GM23248 (cell line): ENCODE measurements at regions not wholly inside any gene's neighbourhood (a gene's known extent, or its start where the extent isn't known, plus 50 kb on each side); places are given as distances from the start of the nearest gene placed in this dataset.

ENCODE experiments used
- DNase-seq: peaks from one replicate; pipeline ENCODE4 v3.0.0-alpha.2; 2015
- H2AFZ ChIP-seq: fragments of 200-600 bp; sonication (generic); 2 replicates; pipeline ENCODE4 v1.6.1; 2016; ENCODE audit warnings: antibody characterized with exemption
- H3F3A ChIP-seq: fragments of 200-600 bp; sonication (generic); 2 replicates; pipeline ENCODE4 v1.6.1; 2016; ENCODE audit warnings: mild to moderate bottlenecking, antibody characterized with exemption, mixed run types; ENCODE audit not compliant: insufficient read depth
- H3K27ac ChIP-seq: fragments of 200-600 bp; sonication (generic); 2 replicates; pipeline ENCODE4 v1.5.1; 2016; ENCODE audit warnings: mild to moderate bottlenecking
- H3K27me3 ChIP-seq: fragments of 200-600 bp; sonication (generic); replicated peaks from 2 replicates; pipeline ENCODE4 v1.6.1; 2016; ENCODE audit warnings: mild to moderate bottlenecking; ENCODE audit not compliant: insufficient read depth
- H3K36me3 ChIP-seq: fragments of 200-600 bp; sonication (generic); 2 replicates; pipeline ENCODE4 v1.6.1; 2016; ENCODE audit warnings: low read depth, mild to moderate bottlenecking
- H3K4me1 ChIP-seq: fragments of 200-600 bp; sonication (generic); 2 replicates; pipeline ENCODE4 v1.6.1; 2016; ENCODE audit warnings: mild to moderate bottlenecking; ENCODE audit not compliant: insufficient read depth
- H3K4me2 ChIP-seq: fragments of 200-600 bp; sonication (generic); one replicate; pipeline ENCODE4 v1.6.1; 2016; ENCODE audit warnings: mild to moderate bottlenecking; ENCODE audit not compliant: unreplicated experiment
- H3K4me3 ChIP-seq: fragments of 200-600 bp; sonication (generic); 2 replicates; pipeline ENCODE4 v1.5.1; 2016; ENCODE audit warnings: mild to moderate bottlenecking
- H3K79me2 ChIP-seq: fragments of 200-600 bp; sonication (generic); 2 replicates; pipeline ENCODE4 v1.6.1; 2016; ENCODE audit warnings: mild to moderate bottlenecking; ENCODE audit not compliant: insufficient read depth
- H3K9ac ChIP-seq: fragments of 200-600 bp; sonication (generic); 2 replicates; pipeline ENCODE4 v1.6.1; 2016; ENCODE audit warnings: mild to moderate bottlenecking
- H3K9me2 ChIP-seq: fragments of 200-600 bp; sonication (generic); 2 replicates; pipeline ENCODE4 v1.6.1; 2016; ENCODE audit warnings: mixed run types, mild to moderate bottlenecking, moderate library complexity; ENCODE audit not compliant: insufficient read depth
- H3K9me3 ChIP-seq: fragments of 200-600 bp; sonication (generic); one replicate; pipeline ENCODE4 v1.6.1; 2017; ENCODE audit warnings: low read depth
- H4K20me1 ChIP-seq: fragments of 200-600 bp; sonication (generic); 2 replicates; pipeline ENCODE4 v1.6.0; 2016; ENCODE audit not compliant: insufficient read depth
- EZH2 ChIP-seq: fragments of 200-600 bp; sonication (generic); IDR thresholded peaks from 2 replicates; pipeline ENCODE4 v1.6.1; 2018; ENCODE audit warnings: antibody characterized with exemption, mild to moderate bottlenecking; ENCODE audit not compliant: insufficient read depth, poor library complexity, severe bottlenecking
- EZH2phosphoT487 ChIP-seq: fragments of 200-600 bp; sonication (generic); IDR thresholded peaks from 2 replicates; pipeline ENCODE4 v1.6.1; 2018; ENCODE audit warnings: antibody characterized with exemption, moderate library complexity, mild to moderate bottlenecking, low read depth; ENCODE audit not compliant: insufficient read depth
- WGBS, 2 experiments: methylation state at CpG; one replicate each; pipeline ENCODE4 v1.1.6; 2015 to 2017; ENCODE audit warnings: low lambda C conversion rate in 2 of 2, low coverage in 1 of 2; ENCODE audit errors: missing lambda C conversion rate in 2 of 2; 5-methylcytosine and 5-hydroxymethylcytosine counted together
- in situ Hi-C: fragments of 300-500 bp; cut with MboI; formaldehyde crosslinking; loops from 2 replicates; pipeline ENCODE4 v1.15.0; 2020

GRCh38 chr4:137378393-137378792 lies 153.9 kb downstream of the PCDH18 start:
- H3F3A ChIP-seq: 0 out of 2 replicates have a peak, but pooled peaks cover 5% of the 10 kb centered on the region
- H3K9me2 ChIP-seq: no peaks in the 10 kb centered on the region
- no peaks in the 10 kb centered on the region for H3K36me3 ChIP-seq
- TF ChIP-seq EZH2 (no peak), EZH2phosphoT487 (no peak)
- no peak overlapping the region for H3K4me2 ChIP-seq
- H3K79me2 ChIP-seq: no peaks in the 10 kb centered on the region
- no peak overlapping the region for H3K4me3 ChIP-seq
- H3K27me3 ChIP-seq: no peaks in the 10 kb centered on the region
- H3K9ac ChIP-seq: no peak overlapping the region
- H3K9me3 ChIP-seq: no peaks in the 10 kb centered on the region
- no peak overlapping the region for H3K27ac ChIP-seq
- no peak for DNase-seq
- peaks cover 32% of the 10 kb centered on the region for H3K4me1 ChIP-seq
- peak overlapping the region; percentile 14; the same call in 1 of the 2 replicates for H2AFZ ChIP-seq
- in situ Hi-C loops: no loop called here
- WGBS, 2 experiments: 41 to 54% methylated on average over 3 of the region's 3 CpGs
- no peaks in the 10 kb centered on the region for H4K20me1 ChIP-seq

GRCh38 chr4:137376312-137376711 lies 156.0 kb downstream of the PCDH18 start:
- H3K79me2 ChIP-seq: no peaks in the 10 kb centered on the region
- TF ChIP-seq EZH2 (no peak), EZH2phosphoT487 (no peak)
- peaks cover 32% of the 10 kb centered on the region for H3K4me1 ChIP-seq
- no peaks in the 10 kb centered on the region for H3K36me3 ChIP-seq
- no peaks in the 10 kb centered on the region for H3K9me2 ChIP-seq
- 0 out of 2 replicates have a peak, but pooled peaks cover 5% of the 10 kb centered on the region for H3F3A ChIP-seq
- 0 out of 2 replicates have a peak overlapping the region, but pooled peaks have one; percentile 1 for H2AFZ ChIP-seq
- in situ Hi-C loops: no loop called here
- H4K20me1 ChIP-seq: no peaks in the 10 kb centered on the region
- no peaks in the 10 kb centered on the region for H3K9me3 ChIP-seq
- H3K4me2 ChIP-seq: no peak overlapping the region
- no peaks in the 10 kb centered on the region for H3K27me3 ChIP-seq
- DNase-seq: no peak
- no peak overlapping the region for H3K27ac ChIP-seq
- no peak overlapping the region for H3K4me3 ChIP-seq
- H3K9ac ChIP-seq: no peak overlapping the region
- 61 to 86% methylated on average over 2 of the region's 2 CpGs for WGBS, 2 experiments

GRCh38 chr4:137375111-137375850 lies 157.0 kb downstream of the PCDH18 start:
- H3K36me3 ChIP-seq: no peaks in the 10 kb centered on the region
- peak overlapping the region; percentile 45 for H3K27ac ChIP-seq
- H3K27me3 ChIP-seq: no peaks in the 10 kb centered on the region
- H3K4me3 ChIP-seq: no peak overlapping the region
- 19 to 25% methylated on average over 2 of the region's 2 CpGs for WGBS, 2 experiments
- H3K9ac ChIP-seq: no peak overlapping the region
- no peaks in the 10 kb centered on the region for H4K20me1 ChIP-seq
- DNase-seq: peak; percentile 69
- no peaks in the 10 kb centered on the region for H3K9me3 ChIP-seq
- H3K4me1 ChIP-seq: peaks cover 40% of the 10 kb centered on the region
- H3K4me2 ChIP-seq: peak overlapping the region; percentile 38
- H3K9me2 ChIP-seq: no peaks in the 10 kb centered on the region
- H3K79me2 ChIP-seq: no peaks in the 10 kb centered on the region
- no peak for TF ChIP-seq EZH2
- no peak for TF ChIP-seq EZH2phosphoT487
- H2AFZ ChIP-seq: peak overlapping the region; percentile 56
- in situ Hi-C loops: no loop called here
- peaks cover 10% of the 10 kb centered on the region for H3F3A ChIP-seq

- in situ Hi-C loops: no loop called here
- no peaks in the 10 kb centered on the region for H3K9me3 ChIP-seq
- H3K79me2 ChIP-seq: no peaks in the 10 kb centered on the region
- H3K4me2 ChIP-seq: peak overlapping the region; percentile 37
- H3F3A ChIP-seq: peaks cover 38% of the 10 kb centered on the region
- no peaks in the 10 kb centered on the region for H3K27me3 ChIP-seq
- TF ChIP-seq EZH2 (no peak), EZH2phosphoT487 (no peak)
- WGBS, 2 experiments: 64 to 79% methylated on average over 2 of the region's 2 CpGs
- no peaks in the 10 kb centered on the region for H4K20me1 ChIP-seq
- H2AFZ ChIP-seq: no peak overlapping the region
- H3K27ac ChIP-seq: peak overlapping the region; percentile 54
- no peak for DNase-seq
- H3K9ac ChIP-seq: no peak overlapping the region
- no peaks in the 10 kb centered on the region for H3K36me3 ChIP-seq
- no peak overlapping the region for H3K4me3 ChIP-seq
- peaks cover 52% of the 10 kb centered on the region for H3K4me1 ChIP-seq
- no peaks in the 10 kb centered on the region for H3K9me2 ChIP-seq
These were observed 161.6 kb downstream of the PCDH18 start for GRCh38 chr4:137370679-137371078.
